PC-9 (cell line): ENCODE measurements at regions not wholly inside any gene's neighbourhood (a gene's known extent, or its start where the extent isn't known, plus 50 kb on each side); places are given as distances from the start of the nearest gene placed in this dataset.

Source experiments
- CTCF ChIP-seq: fragments of 200-600 bp; sonication (generic); conservative IDR thresholded peaks from 2 replicates; pipeline ENCODE4 v1.6.1; 2017; ENCODE audit warnings: mixed run types, antibody characterized with exemption, mild to moderate bottlenecking, moderate library complexity
- EZH2 ChIP-seq: fragments of 200-600 bp; sonication (generic); IDR thresholded peaks from 2 replicates; pipeline ENCODE4 v1.8.0; 2017; ENCODE audit warnings: antibody characterized with exemption, low read depth

GRCh38 chr12:45165284-45165683, 50.6 kb upstream of the ANO6 start:
- TF ChIP-seq CTCF (no peak), EZH2 (no peak)
